ENCODE measurements at regions not wholly inside any gene's neighbourhood (a gene's known extent, or its start where the extent isn't known, plus 50 kb on each side); places are given as distances from the start of the nearest gene placed in this dataset.

DNA sequence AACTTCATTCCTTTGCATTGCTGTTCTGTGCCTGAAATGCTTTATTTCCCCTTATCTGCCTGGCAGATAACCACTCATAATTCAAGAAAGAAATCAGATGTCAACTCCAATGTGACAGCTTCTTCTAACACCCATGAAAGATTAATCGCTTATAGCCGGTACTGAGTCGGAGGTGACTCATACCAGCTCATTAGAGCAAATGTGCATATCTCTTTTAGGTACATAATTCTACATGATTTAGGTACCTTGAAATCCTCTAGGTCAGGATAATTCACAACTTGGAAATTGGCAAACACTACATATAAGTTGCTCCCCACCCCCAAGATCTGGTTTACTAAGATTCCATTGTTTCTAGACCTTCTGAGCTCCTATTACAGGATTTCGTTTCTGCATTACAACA is 554.4 kb upstream of the SORCS1 start (continued):
- TF ChIP-seq JAZF1 (CRISPR knock-in tag; IDR thresholded peaks at IDR 0.05) (no peak), SMAD4 (CRISPR knock-in tag; IDR thresholded peaks at IDR 0.05) (no peak), RELA (CRISPR knock-in tag; IDR thresholded peaks at IDR 0.05; ENCODE audit: borderline replicate concordance) (no peak), SP1 (CRISPR knock-in tag; conservative IDR thresholded peaks at IDR 0.05) (no peak)

- CTCF ChIA-PET, result no interaction called here
- POLR2A ChIA-PET, result no interaction called here
- DNase-seq (ENCODE audit: low spot score), result no peak
- Mint-ChIP-seq H3K9me3 (no peaks in the 10 kb centered on the region), H3K4me3 (no peak overlapping the region), H3K27ac (no peak overlapping the region), H3K27me3 (ENCODE audit: low read depth) (no peaks in the 10 kb centered on the region), H3K4me1 (no peaks in the 10 kb centered on the region), H3K36me3 (no peaks in the 10 kb centered on the region)
- no peak for ATAC-seq
- TF ChIP-seq ETV6 (CRISPR knock-in tag; IDR thresholded peaks at IDR 0.05) (no peak), OVOL2 (CRISPR knock-in tag; IDR thresholded peaks at IDR 0.05; ENCODE audit: borderline replicate concordance) (no peak), ZNF671 (CRISPR knock-in tag; IDR thresholded peaks at IDR 0.05) (no peak), GTF2I (CRISPR knock-in tag; conservative IDR thresholded peaks at IDR 0.05) (no peak), ATF6 (CRISPR knock-in tag; IDR thresholded peaks at IDR 0.05) (no peak), KAT7 (CRISPR knock-in tag; IDR thresholded peaks at IDR 0.05; ENCODE audit: borderline replicate concordance) (no peak), ATF3 (CRISPR knock-in tag; conservative IDR thresholded peaks at IDR 0.05) (no peak), CTCF (IDR thresholded peaks at IDR 0.05) (no peak), ELF4 (CRISPR knock-in tag; IDR thresholded peaks at IDR 0.05; ENCODE audit: low read depth) (no peak), ZNF423 (CRISPR knock-in tag; IDR thresholded peaks at IDR 0.05) (no peak), HMGXB4 (CRISPR knock-in tag; IDR thresholded peaks at IDR 0.05) (no peak), NFATC4 (CRISPR knock-in tag; IDR thresholded peaks at IDR 0.05) (no peak)
- TF ChIP-seq, protein P1, sequence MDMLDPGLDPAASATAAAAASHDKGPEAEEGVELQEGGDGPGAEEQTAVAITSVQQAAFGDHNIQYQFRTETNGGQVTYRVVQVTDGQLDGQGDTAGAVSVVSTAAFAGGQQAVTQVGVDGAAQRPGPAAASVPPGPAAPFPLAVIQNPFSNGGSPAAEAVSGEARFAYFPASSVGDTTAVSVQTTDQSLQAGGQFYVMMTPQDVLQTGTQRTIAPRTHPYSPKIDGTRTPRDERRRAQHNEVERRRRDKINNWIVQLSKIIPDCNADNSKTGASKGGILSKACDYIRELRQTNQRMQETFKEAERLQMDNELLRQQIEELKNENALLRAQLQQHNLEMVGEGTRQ (CRISPR knock-in tag; IDR thresholded peaks at IDR 0.05), result no peak
- TF ChIP-seq, protein P2, sequence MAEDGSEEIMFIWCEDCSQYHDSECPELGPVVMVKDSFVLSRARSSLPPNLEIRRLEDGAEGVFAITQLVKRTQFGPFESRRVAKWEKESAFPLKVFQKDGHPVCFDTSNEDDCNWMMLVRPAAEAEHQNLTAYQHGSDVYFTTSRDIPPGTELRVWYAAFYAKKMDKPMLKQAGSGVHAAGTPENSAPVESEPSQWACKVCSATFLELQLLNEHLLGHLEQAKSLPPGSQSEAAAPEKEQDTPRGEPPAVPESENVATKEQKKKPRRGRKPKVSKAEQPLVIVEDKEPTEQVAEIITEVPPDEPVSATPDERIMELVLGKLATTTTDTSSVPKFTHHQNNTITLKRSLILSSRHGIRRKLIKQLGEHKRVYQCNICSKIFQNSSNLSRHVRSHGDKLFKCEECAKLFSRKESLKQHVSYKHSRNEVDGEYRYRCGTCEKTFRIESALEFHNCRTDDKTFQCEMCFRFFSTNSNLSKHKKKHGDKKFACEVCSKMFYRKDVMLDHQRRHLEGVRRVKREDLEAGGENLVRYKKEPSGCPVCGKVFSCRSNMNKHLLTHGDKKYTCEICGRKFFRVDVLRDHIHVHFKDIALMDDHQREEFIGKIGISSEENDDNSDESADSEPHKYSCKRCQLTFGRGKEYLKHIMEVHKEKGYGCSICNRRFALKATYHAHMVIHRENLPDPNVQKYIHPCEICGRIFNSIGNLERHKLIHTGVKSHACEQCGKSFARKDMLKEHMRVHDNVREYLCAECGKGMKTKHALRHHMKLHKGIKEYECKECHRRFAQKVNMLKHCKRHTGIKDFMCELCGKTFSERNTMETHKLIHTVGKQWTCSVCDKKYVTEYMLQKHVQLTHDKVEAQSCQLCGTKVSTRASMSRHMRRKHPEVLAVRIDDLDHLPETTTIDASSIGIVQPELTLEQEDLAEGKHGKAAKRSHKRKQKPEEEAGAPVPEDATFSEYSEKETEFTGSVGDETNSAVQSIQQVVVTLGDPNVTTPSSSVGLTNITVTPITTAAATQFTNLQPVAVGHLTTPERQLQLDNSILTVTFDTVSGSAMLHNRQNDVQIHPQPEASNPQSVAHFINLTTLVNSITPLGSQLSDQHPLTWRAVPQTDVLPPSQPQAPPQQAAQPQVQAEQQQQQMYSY (CRISPR knock-in tag; IDR thresholded peaks at IDR 0.05), result no peak
These were observed 552.5 kb upstream of the SORCS1 start for GRCh38 chr10:107717046-107717445.

Measured in WTC11 (cell line).